ENCODE measurements at regions not wholly inside any gene's neighbourhood (a gene's known extent, or its start where the extent isn't known, plus 50 kb on each side); places are given as distances from the start of the nearest gene placed in this dataset.
"Not testable (repeated sequence)": the region's sequence is repeated elsewhere in the genome, so short reads cannot be mapped to it uniquely, and the experiment has no call there.

DNA sequence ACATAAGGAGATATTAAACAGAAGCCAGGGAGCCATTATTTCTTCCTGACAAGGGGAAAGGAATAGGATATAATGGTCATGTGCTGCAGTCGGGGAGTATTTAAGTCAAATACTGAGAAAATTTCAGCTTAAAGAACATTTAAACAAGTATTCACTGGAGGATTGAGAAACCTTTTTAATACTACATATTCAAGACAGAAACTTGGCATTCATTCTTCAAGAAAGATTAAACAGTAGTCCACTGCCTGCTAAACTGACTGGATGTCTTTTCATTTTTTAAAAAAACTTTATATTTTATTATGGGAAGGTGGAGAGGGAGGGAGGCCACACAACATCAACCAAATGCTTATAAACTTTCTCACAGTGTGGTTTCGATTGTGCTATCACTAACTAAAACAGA lies 107.4 kb upstream of the CBLB start:
- H3K36me3 ChIP-seq, result no peaks in the 10 kb centered on the region
- no peak for ATAC-seq
- intact Hi-C loops (cut with DNase I), result no loop called here
- DNase-seq, result no peak
- H3K9me3 ChIP-seq, result no peaks in the 10 kb centered on the region
- no peak overlapping the region for H3K27ac ChIP-seq
- no peaks in the 10 kb centered on the region for H3K27me3 ChIP-seq
- no peak overlapping the region for H3K4me3 ChIP-seq
- TF ChIP-seq, protein P1, sequence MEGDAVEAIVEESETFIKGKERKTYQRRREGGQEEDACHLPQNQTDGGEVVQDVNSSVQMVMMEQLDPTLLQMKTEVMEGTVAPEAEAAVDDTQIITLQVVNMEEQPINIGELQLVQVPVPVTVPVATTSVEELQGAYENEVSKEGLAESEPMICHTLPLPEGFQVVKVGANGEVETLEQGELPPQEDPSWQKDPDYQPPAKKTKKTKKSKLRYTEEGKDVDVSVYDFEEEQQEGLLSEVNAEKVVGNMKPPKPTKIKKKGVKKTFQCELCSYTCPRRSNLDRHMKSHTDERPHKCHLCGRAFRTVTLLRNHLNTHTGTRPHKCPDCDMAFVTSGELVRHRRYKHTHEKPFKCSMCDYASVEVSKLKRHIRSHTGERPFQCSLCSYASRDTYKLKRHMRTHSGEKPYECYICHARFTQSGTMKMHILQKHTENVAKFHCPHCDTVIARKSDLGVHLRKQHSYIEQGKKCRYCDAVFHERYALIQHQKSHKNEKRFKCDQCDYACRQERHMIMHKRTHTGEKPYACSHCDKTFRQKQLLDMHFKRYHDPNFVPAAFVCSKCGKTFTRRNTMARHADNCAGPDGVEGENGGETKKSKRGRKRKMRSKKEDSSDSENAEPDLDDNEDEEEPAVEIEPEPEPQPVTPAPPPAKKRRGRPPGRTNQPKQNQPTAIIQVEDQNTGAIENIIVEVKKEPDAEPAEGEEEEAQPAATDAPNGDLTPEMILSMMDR (IDR thresholded peaks at IDR 0.05), result no peak
- no peaks in the 10 kb centered on the region for H3K4me1 ChIP-seq

DNA sequence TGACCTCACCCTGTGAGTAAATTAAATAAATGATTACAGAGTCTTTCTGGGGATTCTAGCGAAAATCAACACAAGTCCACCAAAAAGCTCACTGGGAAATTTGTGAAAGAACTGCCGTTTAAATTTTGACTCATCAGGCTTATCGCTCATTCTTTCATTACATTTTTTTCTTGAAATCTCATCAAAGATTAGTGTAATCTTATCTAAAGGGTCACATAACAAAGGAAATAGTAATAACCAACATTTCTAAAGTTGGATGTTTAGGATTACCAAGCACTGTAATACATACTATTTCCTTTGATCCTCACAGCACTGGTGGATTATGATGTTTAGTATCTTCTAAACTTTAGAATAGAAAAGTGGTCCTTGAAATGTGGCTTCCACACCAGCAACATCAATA lies 111.1 kb upstream of the CBLB start:
- Histone ChIP-seq H3K36me3 (no peaks in the 10 kb centered on the region), H3K4me1 (no peaks in the 10 kb centered on the region), H3K27ac (no peak overlapping the region), H3K9me3 (no peaks in the 10 kb centered on the region), H3K4me3 (no peak overlapping the region), H3K27me3 (no peaks in the 10 kb centered on the region)
- TF ChIP-seq, protein P1 (IDR thresholded peaks at IDR 0.05), result no peak
- no peak for ATAC-seq
- no peak for DNase-seq
- intact Hi-C loops (cut with DNase I), result no loop called here

DNA sequence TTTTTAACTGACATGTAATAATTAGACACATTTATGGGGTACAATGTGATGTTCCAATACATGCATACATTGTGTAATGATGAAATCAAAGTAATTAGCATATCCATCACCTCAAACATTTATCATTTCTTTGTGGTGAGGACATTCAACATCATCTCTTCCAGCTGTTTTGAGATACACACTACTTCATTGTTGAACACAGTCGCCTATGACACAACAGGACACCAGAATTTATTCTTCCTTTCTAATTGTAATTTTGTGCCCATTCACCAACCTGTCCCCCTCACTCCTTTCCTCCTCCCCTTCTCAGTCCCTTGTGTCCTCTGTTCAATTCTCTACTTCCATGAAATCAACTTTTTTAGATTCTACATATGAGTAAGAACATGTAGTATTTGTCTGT lies 113.4 kb upstream of the CBLB start:
- intact Hi-C loops (cut with DNase I), result no loop called here
- no peak for ATAC-seq

DNA sequence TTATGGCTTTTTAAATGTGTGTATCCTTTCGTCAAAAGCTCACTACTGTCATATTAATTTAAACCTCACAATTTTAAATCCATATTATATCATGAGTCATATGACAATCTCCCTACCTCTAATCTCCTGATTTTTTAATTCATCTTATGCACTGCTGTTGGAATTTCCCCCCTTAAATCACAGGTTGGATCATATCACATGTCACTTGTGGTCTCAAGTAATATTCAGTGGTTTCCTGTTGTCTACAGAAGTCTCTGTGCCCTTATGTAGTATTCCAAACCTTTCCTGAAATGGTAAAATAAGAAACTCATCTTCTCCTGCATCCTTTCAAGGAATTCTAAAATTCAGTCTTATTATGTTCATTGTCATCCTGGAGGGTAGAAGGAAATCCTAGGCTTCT lies 116.0 kb upstream of the CBLB start:
- no peak for DNase-seq
- Histone ChIP-seq H3K27me3 (no peaks in the 10 kb centered on the region), H3K36me3 (no peaks in the 10 kb centered on the region), H3K4me3 (no peak overlapping the region), H3K9me3 (no peaks in the 10 kb centered on the region), H3K27ac (no peak overlapping the region), H3K4me1 (no peaks in the 10 kb centered on the region)
- TF ChIP-seq, protein P1 (IDR thresholded peaks at IDR 0.05), result no peak
- intact Hi-C loops (cut with DNase I), result no loop called here
- ATAC-seq, result no peak

More for the DNA sequence above, 113.4 kb upstream of the CBLB start:
- Histone ChIP-seq H3K9me3 (no peaks in the 10 kb centered on the region), H3K27me3 (no peaks in the 10 kb centered on the region), H3K4me3 (no peak overlapping the region), H3K4me1 (no peaks in the 10 kb centered on the region), H3K36me3 (no peaks in the 10 kb centered on the region), H3K27ac (no peak overlapping the region)
- TF ChIP-seq, protein P1 (IDR thresholded peaks at IDR 0.05), result no peak
- no peak for DNase-seq

DNA sequence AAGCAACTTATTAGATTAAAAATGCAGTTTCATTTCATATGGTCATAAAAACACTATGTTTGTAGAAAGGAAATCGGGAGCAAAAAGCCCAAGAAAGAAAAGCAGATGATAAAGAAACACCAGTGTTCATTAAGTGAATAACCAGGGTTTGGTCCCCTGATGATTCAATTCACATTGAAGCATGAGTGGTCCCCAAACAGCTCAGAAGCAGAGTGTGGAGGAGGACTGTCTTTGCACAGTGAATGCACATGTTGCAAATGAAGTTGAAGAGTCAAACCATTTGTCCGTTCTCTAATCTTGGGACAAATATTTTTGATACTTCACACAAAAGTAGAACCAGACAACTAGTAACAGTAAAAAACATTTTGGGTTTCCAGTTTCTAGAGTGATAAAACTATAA lies 117.5 kb upstream of the CBLB start:
- DNase-seq; H3K9me3 ChIP-seq; intact Hi-C loops (cut with DNase I); H3K4me3 ChIP-seq; ATAC-seq; H3K36me3 ChIP-seq; H3K27ac ChIP-seq; H3K27me3 ChIP-seq; H3K4me1 ChIP-seq: not testable (repeated sequence)

DNA sequence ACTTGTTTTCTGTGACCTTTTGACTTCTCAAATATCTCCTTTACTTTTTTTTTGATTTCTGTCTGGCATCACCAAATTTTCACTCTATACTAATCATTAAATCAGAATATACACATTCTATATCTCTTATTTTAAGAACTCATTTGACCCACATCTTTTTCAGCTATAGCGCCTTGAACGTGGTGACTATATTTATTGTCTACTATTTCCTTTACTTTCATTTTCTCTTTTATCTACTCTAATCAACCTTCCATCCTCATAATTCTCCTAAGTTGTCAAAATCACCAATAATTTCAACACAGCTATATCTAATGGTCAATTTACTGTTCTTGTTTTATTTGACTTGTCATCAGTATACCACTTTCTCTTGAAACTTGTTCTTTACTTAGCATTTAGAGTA lies 119.0 kb upstream of the CBLB start:
- H3K27ac ChIP-seq, result no peak overlapping the region
- ATAC-seq, result no peak
- TF ChIP-seq, protein P1 (IDR thresholded peaks at IDR 0.05), result no peak
- no peak overlapping the region for H3K4me3 ChIP-seq
- no peaks in the 10 kb centered on the region for H3K9me3 ChIP-seq
- intact Hi-C loops (cut with DNase I), result no loop called here
- no peak for DNase-seq
- no peaks in the 10 kb centered on the region for H3K4me1 ChIP-seq
- no peaks in the 10 kb centered on the region for H3K27me3 ChIP-seq
- H3K36me3 ChIP-seq, result no peaks in the 10 kb centered on the region
